ENCODE measurements at regions not wholly inside any gene's neighbourhood (a gene's known extent, or its start where the extent isn't known, plus 50 kb on each side); places are given as distances from the start of the nearest gene placed in this dataset.

GRCh38 chr5:107272954-107273353, 397.8 kb downstream of the EFNA5 start:
- ChIA-PET CTCF (no interaction called here), POLR2A (no interaction called here)
- H3K27me3 Mint-ChIP-seq, result peaks cover 6% of the 10 kb centered on the region
- ATAC-seq, result no peak
- intact Hi-C loops (cut with DNase I, micrococcal nuclease), result no loop called here
- no peak overlapping the region for H3K4me3 Mint-ChIP-seq
- no peaks in the 10 kb centered on the region for H3K4me1 Mint-ChIP-seq
- no peak for DNase-seq
- no peaks in the 10 kb centered on the region for H3K9me3 Mint-ChIP-seq (ENCODE audit: low read depth)
- no peak overlapping the region for H3K27ac Mint-ChIP-seq
- no peaks in the 10 kb centered on the region for H3K36me3 Mint-ChIP-seq (ENCODE audit: low read depth)

- Mint-ChIP-seq H3K36me3 (ENCODE audit: low read depth) (no peaks in the 10 kb centered on the region), H3K4me1 (no peaks in the 10 kb centered on the region), H3K27me3 (peaks cover 6% of the 10 kb centered on the region), H3K4me3 (no peak overlapping the region), H3K27ac (no peak overlapping the region), H3K9me3 (ENCODE audit: low read depth) (no peaks in the 10 kb centered on the region)
- CTCF ChIA-PET, result no interaction called here
- no peak for ATAC-seq
- no peak for DNase-seq
- POLR2A ChIA-PET, result no interaction called here
- intact Hi-C loops (cut with DNase I, micrococcal nuclease), result no loop called here
Measured at GRCh38 chr5:107272509-107272908, 398.2 kb downstream of the EFNA5 start.

- ChIA-PET CTCF (interaction anchor here (0.9 kb wide), 1 partner anchor 24 kb away, joined by 5 read pairs; no protein-coding TSS in a partner anchor), POLR2A (no interaction called here)
- Mint-ChIP-seq H3K4me1 (no peaks in the 10 kb centered on the region), H3K4me3 (no peak overlapping the region), H3K27ac (no peak overlapping the region), H3K36me3 (ENCODE audit: low read depth) (no peaks in the 10 kb centered on the region), H3K9me3 (ENCODE audit: low read depth) (no peaks in the 10 kb centered on the region), H3K27me3 (peaks cover 6% of the 10 kb centered on the region)
- intact Hi-C loops (cut with DNase I, micrococcal nuclease), result no loop called here
- no peak for ATAC-seq
- no peak for DNase-seq
Measured at GRCh38 chr5:107271682-107272350, 398.9 kb downstream of the EFNA5 start.

GRCh38 chr5:107270561-107270960, 400.2 kb downstream of the EFNA5 start:
- peaks cover 6% of the 10 kb centered on the region for H3K27me3 Mint-ChIP-seq
- no peaks in the 10 kb centered on the region for H3K4me1 Mint-ChIP-seq
- ChIA-PET CTCF (interaction anchor here (1.3 kb wide), 1 partner anchor 13 kb away, joined by 4 read pairs; no protein-coding TSS in a partner anchor), POLR2A (no interaction called here)
- no peak overlapping the region for H3K27ac Mint-ChIP-seq
- H3K9me3 Mint-ChIP-seq (ENCODE audit: low read depth), result no peaks in the 10 kb centered on the region
- intact Hi-C loops (cut with DNase I, micrococcal nuclease), result no loop called here
- no peaks in the 10 kb centered on the region for H3K36me3 Mint-ChIP-seq (ENCODE audit: low read depth)
- DNase-seq (no peak), ATAC-seq (no peak)
- H3K4me3 Mint-ChIP-seq, result no peak overlapping the region

- no peak overlapping the region for H3K27ac Mint-ChIP-seq
- intact Hi-C loops (cut with DNase I, micrococcal nuclease), result no loop called here
- ChIA-PET POLR2A (no interaction called here), CTCF (interaction anchor here (1.2 to 1.3 kb wide), 2 partner anchors 12 to 65 kb away, joined by 3 to 4 read pairs; no protein-coding TSS in a partner anchor)
- DNase-seq (no peak), ATAC-seq (no peak)
- H3K9me3 Mint-ChIP-seq (ENCODE audit: low read depth), result no peaks in the 10 kb centered on the region
- peaks cover 6% of the 10 kb centered on the region for H3K27me3 Mint-ChIP-seq
- no peak overlapping the region for H3K4me3 Mint-ChIP-seq
- no peaks in the 10 kb centered on the region for H3K4me1 Mint-ChIP-seq
- no peaks in the 10 kb centered on the region for H3K36me3 Mint-ChIP-seq (ENCODE audit: low read depth)
Measured at GRCh38 chr5:107269678-107270077, 401.1 kb downstream of the EFNA5 start.

- CTCF ChIA-PET, result interaction anchor here (1.2 to 1.3 kb wide), 2 partner anchors 12 to 66 kb away, joined by 3 to 4 read pairs; no protein-coding TSS in a partner anchor
- no peaks in the 10 kb centered on the region for H3K9me3 Mint-ChIP-seq (ENCODE audit: low read depth)
- no peak for DNase-seq
Measured at GRCh38 chr5:107269256-107269655, 401.5 kb downstream of the EFNA5 start.

GRCh38 chr5:107268241-107268640, 402.5 kb downstream of the EFNA5 start:
- Mint-ChIP-seq H3K9me3 (ENCODE audit: low read depth) (no peaks in the 10 kb centered on the region), H3K4me1 (peaks cover 4% of the 10 kb centered on the region), H3K27me3 (peaks cover 2% of the 10 kb centered on the region), H3K4me3 (no peak overlapping the region), H3K36me3 (ENCODE audit: low read depth) (no peaks in the 10 kb centered on the region), H3K27ac (no peak overlapping the region)
- ChIA-PET CTCF (no interaction called here), POLR2A (no interaction called here)
- ATAC-seq (no peak), DNase-seq (no peak)
- intact Hi-C loops (cut with DNase I, micrococcal nuclease), result no loop called here

More at GRCh38 chr5:107269256-107269655, 401.5 kb downstream of the EFNA5 start:
- intact Hi-C loops (cut with DNase I, micrococcal nuclease), result no loop called here
- H3K36me3 Mint-ChIP-seq (ENCODE audit: low read depth), result no peaks in the 10 kb centered on the region
- H3K27ac Mint-ChIP-seq, result no peak overlapping the region
- no peaks in the 10 kb centered on the region for H3K4me1 Mint-ChIP-seq
- H3K4me3 Mint-ChIP-seq, result no peak overlapping the region
- peaks cover 2% of the 10 kb centered on the region for H3K27me3 Mint-ChIP-seq
- no peak for ATAC-seq
- POLR2A ChIA-PET, result no interaction called here

- intact Hi-C loops (cut with DNase I, micrococcal nuclease), result no loop called here
- Mint-ChIP-seq H3K27me3 (peaks cover 6% of the 10 kb centered on the region), H3K4me3 (no peak overlapping the region), H3K36me3 (ENCODE audit: low read depth) (no peaks in the 10 kb centered on the region), H3K9me3 (ENCODE audit: low read depth) (no peaks in the 10 kb centered on the region), H3K4me1 (peaks cover 4% of the 10 kb centered on the region), H3K27ac (no peak overlapping the region)
- ChIA-PET POLR2A (no interaction called here), CTCF (no interaction called here)
- ATAC-seq (peak; percentile 53), DNase-seq (no peak)
Measured at GRCh38 chr5:107266100-107266499, 404.6 kb downstream of the EFNA5 start.

- no peak for DNase-seq
- CTCF ChIA-PET, result no interaction called here
- Mint-ChIP-seq H3K27me3 (peaks cover 10% of the 10 kb centered on the region), H3K4me3 (no peak overlapping the region), H3K4me1 (peaks cover 4% of the 10 kb centered on the region), H3K9me3 (ENCODE audit: low read depth) (no peaks in the 10 kb centered on the region), H3K27ac (no peak overlapping the region), H3K36me3 (ENCODE audit: low read depth) (no peaks in the 10 kb centered on the region)
- ATAC-seq, result no peak
- POLR2A ChIA-PET, result no interaction called here
- intact Hi-C loops (cut with DNase I, micrococcal nuclease), result no loop called here
Measured at GRCh38 chr5:107265193-107265592, 405.5 kb downstream of the EFNA5 start.

GRCh38 chr5:107263387-107264018, 407.2 kb downstream of the EFNA5 start:
- Mint-ChIP-seq H3K27ac (peak overlapping the region; percentile 20), H3K9me3 (ENCODE audit: low read depth) (no peaks in the 10 kb centered on the region), H3K4me3 (no peak overlapping the region), H3K36me3 (ENCODE audit: low read depth) (no peaks in the 10 kb centered on the region), H3K27me3 (peaks cover 10% of the 10 kb centered on the region), H3K4me1 (peaks cover 7% of the 10 kb centered on the region)
- intact Hi-C loops (cut with DNase I, micrococcal nuclease), result loop anchor here in 1 of 2 experiments (2.0 kb wide), 1 partner anchor 25 kb away; no protein-coding TSS in a partner anchor
- POLR2A ChIA-PET, result no interaction called here
- DNase-seq (no peak), ATAC-seq (peak; percentile 58)
- CTCF ChIA-PET, result interaction anchor here (0.8 to 1.5 kb wide), 3 partner anchors 10 to 22 kb away, joined by 3 to 4 read pairs (median 3); no protein-coding TSS in a partner anchor

- Mint-ChIP-seq H3K27me3 (peaks cover 11% of the 10 kb centered on the region), H3K27ac (no peak overlapping the region), H3K4me1 (peaks cover 7% of the 10 kb centered on the region), H3K4me3 (no peak overlapping the region), H3K36me3 (ENCODE audit: low read depth) (no peaks in the 10 kb centered on the region), H3K9me3 (ENCODE audit: low read depth) (no peaks in the 10 kb centered on the region)
- intact Hi-C loops (cut with DNase I, micrococcal nuclease), result no loop called here
- POLR2A ChIA-PET, result no interaction called here
- DNase-seq (peak; percentile 24), ATAC-seq (peak; percentile 86)
- CTCF ChIA-PET, result interaction anchor here (1.0 to 1.3 kb wide), 2 partner anchors 10 to 12 kb away, joined by 4 read pairs; no protein-coding TSS in a partner anchor
Measured at GRCh38 chr5:107257885-107258520, 412.7 kb downstream of the EFNA5 start.

GRCh38 chr5:107254902-107255234, 415.9 kb downstream of the EFNA5 start:
- H3K4me3 Mint-ChIP-seq, result no peak overlapping the region
- no peaks in the 10 kb centered on the region for H3K36me3 Mint-ChIP-seq (ENCODE audit: low read depth)
- H3K9me3 Mint-ChIP-seq (ENCODE audit: low read depth), result no peaks in the 10 kb centered on the region
- ATAC-seq (no peak), DNase-seq (no peak)
- peaks cover 7% of the 10 kb centered on the region for H3K4me1 Mint-ChIP-seq
- ChIA-PET POLR2A (no interaction called here), CTCF (interaction anchor here (0.6 kb wide), 1 partner anchor 132 kb away, joined by 4 read pairs; no protein-coding TSS in a partner anchor)
- H3K27ac Mint-ChIP-seq, result no peak overlapping the region
- intact Hi-C loops (cut with DNase I, micrococcal nuclease), result no loop called here
- peaks cover 5% of the 10 kb centered on the region for H3K27me3 Mint-ChIP-seq
